Iris pigment epithelial cell (primary cell): ENCODE measurements at regions not wholly inside any gene's neighbourhood (a gene's known extent, or its start where the extent isn't known, plus 50 kb on each side); places are given as distances from the start of the nearest gene placed in this dataset.
"Not testable (repeated sequence)": the region's sequence is repeated elsewhere in the genome, so short reads cannot be mapped to it uniquely, and the experiment has no call there.

Experiments used
- DNase-seq: peaks from one replicate; pipeline ENCODE4 v3.0.0-alpha.2; 2011; ENCODE audit warnings: low read depth

GRCh38 chr9:81814401-81814793, 113.8 kb upstream of the SPATA31D4 start:
- no peak for DNase-seq

- DNase-seq, result no peak
Measured at GRCh38 chr9:81814794-81815464, 113.3 kb upstream of the SPATA31D4 start.

- no peak for DNase-seq
Measured at GRCh38 chr9:81815781-81816180, 112.4 kb upstream of the SPATA31D4 start.

- DNase-seq, result no peak
Measured at GRCh38 chr9:81819155-81819554, 109.1 kb upstream of the SPATA31D4 start.

- DNase-seq, result no peak
Measured at GRCh38 chr9:81819859-81820546, 108.2 kb upstream of the SPATA31D4 start.

GRCh38 chr9:81822301-81822865, 105.8 kb upstream of the SPATA31D4 start:
- DNase-seq, result no peak

- DNase-seq, result no peak
Measured at GRCh38 chr9:81822967-81823366, 105.3 kb upstream of the SPATA31D4 start.

- DNase-seq, result no peak
Measured at GRCh38 chr9:81823672-81824554, 104.3 kb upstream of the SPATA31D4 start.

- DNase-seq, result peak; percentile 33
Measured at GRCh38 chr9:81824802-81825730, 103.2 kb upstream of the SPATA31D4 start.

GRCh38 chr9:81825846-81826516, 102.2 kb upstream of the SPATA31D4 start:
- DNase-seq, result peak; percentile 32

GRCh38 chr9:81826517-81826906, 101.7 kb upstream of the SPATA31D4 start:
- DNase-seq, result no peak

- DNase-seq, result no peak
Measured at GRCh38 chr9:81827616-81828296, 100.5 kb upstream of the SPATA31D4 start.

- peak; percentile 45 for DNase-seq
Measured at GRCh38 chr9:81829195-81829882, 98.9 kb upstream of the SPATA31D4 start.

- not testable (repeated sequence) for DNase-seq
Measured at GRCh38 chr9:81830431-81830830, 97.8 kb upstream of the SPATA31D4 start.

- no peak for DNase-seq
Measured at GRCh38 chr9:81832571-81833285, 95.5 kb upstream of the SPATA31D4 start.

- DNase-seq, result peak; percentile 46
Measured at GRCh38 chr9:81833563-81834345, 94.5 kb upstream of the SPATA31D4 start.

GRCh38 chr9:81841333-81841732, 86.9 kb upstream of the SPATA31D4 start:
- DNase-seq, result no peak

GRCh38 chr9:81844131-81844567, 84.1 kb upstream of the SPATA31D4 start:
- no peak for DNase-seq
